Upper lobe of left lung (tissue), 6 donors: ENCODE measurements at regions not wholly inside any gene's neighbourhood (a gene's known extent, or its start where the extent isn't known, plus 50 kb on each side); places are given as distances from the start of the nearest gene placed in this dataset.

Source experiments
- ATAC-seq, 2 donors: fragments of 200-7000 bp; cut with Tn5 transposase; one replicate each; pipeline ENCODE4 v1.9.1; 2022; ENCODE audit warnings: mild to moderate bottlenecking in 2 of 2, moderate library complexity in 2 of 2; ENCODE audit not compliant: low FRiP score in 2 of 2
- DNase-seq, 2 donors: peaks; one replicate each; pipeline ENCODE4 v3.0.0-alpha.2; 2019 to 2020
- H3K27ac ChIP-seq, 4 donors: fragments of 200-600 bp; sonication (generic); one replicate each; pipeline ENCODE4 v1.5.1; 2016 to 2019
- H3K27me3 ChIP-seq, 4 donors: fragments of 200-600 bp; sonication (generic); one replicate each; pipeline ENCODE4 v1.5.1; 2017 to 2019
- H3K36me3 ChIP-seq, 4 donors: fragments of 200-600 bp; sonication (generic); one replicate each; pipeline ENCODE4 v1.5.1; 2016 to 2019
- H3K4me1 ChIP-seq, 4 donors: fragments of 200-600 bp; sonication (generic); one replicate each; pipeline ENCODE4 v1.5.1; 2018 to 2019
- H3K4me3 ChIP-seq, 4 donors: fragments of 200-600 bp; sonication (generic); one replicate each; pipeline ENCODE4 v1.5.1; 2017 to 2019; ENCODE audit warnings: mild to moderate bottlenecking in 2 of 4, moderate library complexity in 1 of 4
- H3K9me3 ChIP-seq, 4 donors: fragments of 200-600 bp; sonication (generic); one replicate each; pipeline ENCODE4 v1.5.1; 2018 to 2019
- EP300 ChIP-seq, 4 donors: sonication (generic); formaldehyde crosslinking; IDR thresholded peaks; one replicate each; pipeline ENCODE4 v1.5.1; 2017; ENCODE audit warnings: antibody characterized with exemption in 4 of 4, control low read depth in 2 of 4
- POLR2A ChIP-seq, 4 donors: fragments of 450-650 bp; IDR thresholded peaks; one replicate each; pipeline ENCODE4 v1.5.1; 2016 to 2017; ENCODE audit warnings: antibody characterized with exemption in 4 of 4, mild to moderate bottlenecking in 2 of 4
- POLR2AphosphoS5 ChIP-seq, 2 donors: sonication (generic); formaldehyde crosslinking; IDR thresholded peaks; one replicate each; pipeline ENCODE4 v1.5.1; 2017; ENCODE audit warnings: antibody characterized with exemption in 2 of 2
- WGBS, 2 donors: methylation state at CpG; one replicate each; pipeline ENCODE4 v1.1.5; 2017 to 2018; 5-methylcytosine and 5-hydroxymethylcytosine counted together
- TF ChIP-seq, protein P1 (sequence below), 6 experiments: fragments of 450-650 bp in 4 of 6; fragments of 200-600 bp in 2 of 6; sonication (generic) in 2 of 6; IDR thresholded peaks; one replicate each; pipeline ENCODE4 v1.5.1; 2016 to 2019; ENCODE audit warnings: antibody characterized with exemption in 6 of 6
- donor health status: DM: no; HTN: no; CAD: no; lungs with moderate emphysema.
- donor health status: DM: no; HTN: yes; CAD: no; lungs with severe emphysema.

DNA sequence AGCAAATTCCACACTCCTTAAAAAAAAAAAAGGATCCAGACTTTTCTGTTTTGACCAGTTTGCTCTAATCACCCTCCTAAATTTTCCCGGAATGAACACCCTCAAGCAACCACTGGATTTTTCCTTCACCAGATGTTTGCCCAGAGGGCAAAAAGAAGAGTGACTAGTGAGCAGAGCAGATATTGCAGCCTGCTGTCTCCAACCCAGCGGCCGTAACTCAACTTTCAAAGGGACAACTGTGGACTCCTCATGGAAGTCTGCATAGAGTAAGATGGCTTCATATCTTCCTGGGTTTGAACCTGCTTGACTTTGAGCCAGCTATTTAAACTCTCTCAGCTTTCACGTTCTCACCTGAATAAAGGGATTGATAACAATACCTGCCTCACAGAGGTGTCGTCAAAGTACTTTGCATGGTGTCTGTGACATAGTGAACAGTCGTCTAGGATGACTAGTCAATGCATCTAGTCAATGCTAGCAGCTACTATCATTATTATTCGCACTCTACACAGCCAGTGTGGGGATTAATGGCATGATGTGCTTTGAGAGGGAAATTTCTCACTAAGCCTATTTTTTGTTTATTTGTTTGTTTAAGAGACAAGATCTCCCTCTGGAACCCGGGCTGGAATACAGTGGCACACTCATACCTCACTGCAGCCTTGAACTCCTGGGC is 92.2 kb upstream of the HIVEP1 start:
- WGBS, 2 donors = 87 to 93% methylated on average over 7 to 8 of the region's 8 CpGs
- Histone ChIP-seq H3K9me3 (no peaks in the 10 kb centered on the region), H3K4me3 (no peak overlapping the region), H3K27ac (no peak overlapping the region), H3K27me3 (no peaks in the 10 kb centered on the region), H3K4me1 (no peaks in the 10 kb centered on the region), H3K36me3 (no peaks in the 10 kb centered on the region)
- DNase-seq (no peak), ATAC-seq (no peak)
- no peak for TF ChIP-seq EP300 (IDR thresholded peaks at IDR 0.05)
- no peak for TF ChIP-seq POLR2AphosphoS5 (IDR thresholded peaks at IDR 0.05)
- TF ChIP-seq POLR2A (IDR thresholded peaks at IDR 0.05) = no peak
- TF ChIP-seq, protein P1, sequence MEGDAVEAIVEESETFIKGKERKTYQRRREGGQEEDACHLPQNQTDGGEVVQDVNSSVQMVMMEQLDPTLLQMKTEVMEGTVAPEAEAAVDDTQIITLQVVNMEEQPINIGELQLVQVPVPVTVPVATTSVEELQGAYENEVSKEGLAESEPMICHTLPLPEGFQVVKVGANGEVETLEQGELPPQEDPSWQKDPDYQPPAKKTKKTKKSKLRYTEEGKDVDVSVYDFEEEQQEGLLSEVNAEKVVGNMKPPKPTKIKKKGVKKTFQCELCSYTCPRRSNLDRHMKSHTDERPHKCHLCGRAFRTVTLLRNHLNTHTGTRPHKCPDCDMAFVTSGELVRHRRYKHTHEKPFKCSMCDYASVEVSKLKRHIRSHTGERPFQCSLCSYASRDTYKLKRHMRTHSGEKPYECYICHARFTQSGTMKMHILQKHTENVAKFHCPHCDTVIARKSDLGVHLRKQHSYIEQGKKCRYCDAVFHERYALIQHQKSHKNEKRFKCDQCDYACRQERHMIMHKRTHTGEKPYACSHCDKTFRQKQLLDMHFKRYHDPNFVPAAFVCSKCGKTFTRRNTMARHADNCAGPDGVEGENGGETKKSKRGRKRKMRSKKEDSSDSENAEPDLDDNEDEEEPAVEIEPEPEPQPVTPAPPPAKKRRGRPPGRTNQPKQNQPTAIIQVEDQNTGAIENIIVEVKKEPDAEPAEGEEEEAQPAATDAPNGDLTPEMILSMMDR (IDR thresholded peaks at IDR 0.05) = no peak

DNA sequence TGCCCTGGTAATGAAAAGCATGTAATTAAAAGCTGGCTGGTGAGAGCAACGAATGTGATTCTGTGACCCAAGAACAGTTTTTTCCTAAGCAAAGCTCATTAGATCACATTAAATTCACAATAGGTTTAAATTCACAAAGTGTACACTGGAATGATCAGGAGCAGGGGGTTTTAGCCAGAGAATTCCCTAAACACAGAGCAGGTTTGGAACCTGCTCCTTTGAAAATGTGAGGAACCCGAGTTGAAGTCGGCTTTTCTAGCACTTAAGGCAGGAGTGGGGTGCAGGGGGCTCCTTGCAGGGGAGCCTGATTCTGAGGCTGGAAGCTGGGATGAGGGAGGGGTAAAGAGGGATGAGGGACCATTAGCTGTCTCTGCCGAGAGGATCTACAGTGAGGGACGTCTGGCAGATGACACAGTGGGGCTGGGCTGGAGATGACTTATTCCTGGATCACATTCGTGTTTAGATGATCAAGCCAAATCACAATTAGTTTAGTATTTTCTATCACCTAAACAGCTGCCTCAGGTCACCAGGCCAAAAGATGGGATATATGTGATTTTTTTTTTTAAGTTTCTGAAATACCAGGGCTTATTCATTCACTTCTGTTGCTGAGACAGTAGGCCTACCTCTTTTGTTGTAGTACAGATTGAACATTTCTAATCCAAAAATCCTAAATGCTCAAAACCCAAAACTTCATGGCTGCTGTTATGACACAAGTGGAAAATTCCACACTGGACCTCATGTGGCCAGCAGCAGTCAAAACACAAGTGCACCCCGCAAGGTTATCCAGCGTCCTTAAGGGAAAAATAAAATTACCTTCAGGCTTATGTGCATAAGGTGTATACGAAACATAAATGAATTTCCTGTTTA is 93.1 kb upstream of the HIVEP1 start:
- no peak for DNase-seq
- Histone ChIP-seq H3K9me3 (no peaks in the 10 kb centered on the region), H3K4me1 (no peaks in the 10 kb centered on the region), H3K27ac (no peak overlapping the region), H3K36me3 (no peaks in the 10 kb centered on the region), H3K27me3 (no peaks in the 10 kb centered on the region), H3K4me3 (no peak overlapping the region)
- peak in 1 of 2 donors; percentile 63 for ATAC-seq
- TF ChIP-seq EP300 (IDR thresholded peaks at IDR 0.05) (no peak), POLR2AphosphoS5 (IDR thresholded peaks at IDR 0.05) (no peak), POLR2A (IDR thresholded peaks at IDR 0.05) (no peak)
- TF ChIP-seq, protein P1 (IDR thresholded peaks at IDR 0.05) = no peak
- WGBS, 2 donors = 79 to 80% methylated on average over 9 of the region's 9 CpGs

DNA sequence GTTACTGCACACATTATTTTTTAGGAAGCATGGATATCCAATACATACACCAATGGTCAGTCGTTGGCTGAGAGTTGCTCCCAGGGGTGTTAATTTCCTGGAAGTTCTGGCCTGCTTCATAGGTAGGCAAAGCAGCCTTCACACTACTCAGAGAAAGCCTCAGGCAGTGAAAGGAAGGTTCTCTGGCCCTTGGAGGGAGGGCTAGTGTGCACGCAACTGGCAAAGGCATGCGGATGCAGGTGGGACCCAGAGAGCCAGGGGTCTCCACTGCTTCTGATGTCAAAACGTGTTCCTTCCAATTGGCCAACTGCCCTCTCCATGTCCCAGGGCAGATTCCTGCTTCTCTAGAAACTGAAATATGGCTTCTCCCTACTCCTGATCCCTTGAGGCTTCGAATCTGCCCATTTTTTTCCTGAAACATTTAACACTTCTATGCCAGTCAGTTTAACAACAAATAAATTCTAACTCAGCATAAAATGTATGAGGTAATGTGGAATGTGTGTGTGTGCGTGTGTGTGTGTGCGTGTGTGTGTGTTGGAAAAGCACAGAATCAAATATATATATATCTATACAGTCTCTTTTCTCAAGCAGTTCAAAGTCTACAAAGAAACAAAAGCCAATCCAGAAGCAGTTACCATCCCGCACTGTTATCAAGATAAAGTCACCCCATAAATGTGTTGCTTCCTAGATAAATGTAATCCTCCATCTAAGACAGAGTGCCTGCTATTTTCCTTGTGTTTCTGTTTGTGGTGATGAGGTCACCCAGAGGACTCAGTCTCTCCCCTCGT is 94.0 kb upstream of the HIVEP1 start:
- DNase-seq = no peak
- TF ChIP-seq POLR2A (IDR thresholded peaks at IDR 0.05) (no peak), POLR2AphosphoS5 (IDR thresholded peaks at IDR 0.05) (no peak), EP300 (IDR thresholded peaks at IDR 0.05) (no peak)
- TF ChIP-seq, protein P1 (IDR thresholded peaks at IDR 0.05) = no peak
- Histone ChIP-seq H3K27me3 (no peaks in the 10 kb centered on the region), H3K36me3 (no peaks in the 10 kb centered on the region), H3K4me3 (no peak overlapping the region), H3K4me1 (no peaks in the 10 kb centered on the region), H3K27ac (no peak overlapping the region), H3K9me3 (no peaks in the 10 kb centered on the region)
- 80 to 85% methylated on average over 7 to 9 of the region's 9 CpGs for WGBS, 2 donors
- ATAC-seq = peak in 1 of 2 donors; percentile 75

DNA sequence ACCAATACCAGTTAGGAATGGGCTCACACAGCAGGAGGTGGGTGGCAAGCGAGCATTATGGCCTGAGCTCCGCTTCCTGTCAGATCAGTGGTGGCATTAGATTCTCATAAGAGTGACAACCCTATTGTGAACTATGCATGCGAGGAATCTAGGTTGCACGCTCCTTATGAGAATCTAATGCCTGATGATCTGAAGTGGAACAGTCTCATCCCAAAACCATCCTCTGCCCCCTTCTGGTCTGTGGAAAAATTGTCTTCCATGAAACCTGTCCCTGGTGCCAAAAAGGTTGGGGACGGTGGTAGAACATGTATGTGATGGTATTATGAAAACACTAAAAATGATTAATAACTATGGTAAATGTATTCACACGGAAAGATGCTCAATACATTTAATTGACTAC is 99.7 kb upstream of the HIVEP1 start:
- H3K27ac ChIP-seq = no peak overlapping the region
- no peak overlapping the region for H3K4me3 ChIP-seq
- no peaks in the 10 kb centered on the region for H3K36me3 ChIP-seq
- ATAC-seq (no peak), DNase-seq (no peak)
- TF ChIP-seq, protein P1 (IDR thresholded peaks at IDR 0.05) = peak in 1 of 6 experiments; percentile 15
- TF ChIP-seq EP300 (IDR thresholded peaks at IDR 0.05) = no peak
- H3K9me3 ChIP-seq = no peaks in the 10 kb centered on the region
- WGBS, 2 donors = 83 to 99% methylated on average over 4 to 6 of the region's 6 CpGs
- H3K27me3 ChIP-seq = no peaks in the 10 kb centered on the region
- H3K4me1 ChIP-seq = no peaks in the 10 kb centered on the region
